GM23338 (cell line): ENCODE measurements at regions not wholly inside any gene's neighbourhood (a gene's known extent, or its start where the extent isn't known, plus 50 kb on each side); places are given as distances from the start of the nearest gene placed in this dataset.

Experiments
- ATAC-seq: fragments of 200-7000 bp; cut with Tn5 transposase; 3 replicates; pipeline ENCODE4 v1.9.1; 2020
- DNase-seq: peaks from one replicate; pipeline ENCODE4 v3.0.0-alpha.2; 2015; ENCODE audit warnings: low spot score
- H2AFZ ChIP-seq: fragments of 200-600 bp; sonication (generic); 2 replicates; pipeline ENCODE4 v1.8.0; 2016; ENCODE audit warnings: antibody characterized with exemption, mild to moderate bottlenecking, moderate library complexity
- H3F3A ChIP-seq: fragments of 200-600 bp; sonication (generic); replicated peaks from 2 replicates; pipeline ENCODE4 v1.8.0; 2017; ENCODE audit warnings: antibody characterized with exemption, mixed run types, low read depth
- H3K27ac ChIP-seq: fragments of 200-600 bp; sonication (generic); 2 replicates; pipeline ENCODE4 v1.6.1; 2016; ENCODE audit warnings: low read depth
- H3K27me3 ChIP-seq: fragments of 200-600 bp; sonication (generic); 2 replicates; pipeline ENCODE4 v1.8.0; 2016; ENCODE audit warnings: mild to moderate bottlenecking, mixed run types, moderate library complexity; ENCODE audit not compliant: insufficient read depth
- H3K36me3 ChIP-seq: fragments of 200-600 bp; sonication (generic); 2 replicates; pipeline ENCODE4 v1.8.0; 2016; ENCODE audit warnings: mild to moderate bottlenecking; ENCODE audit not compliant: insufficient read depth
- H3K4me1 ChIP-seq: fragments of 200-600 bp; sonication (generic); 2 replicates; pipeline ENCODE4 v1.8.0; 2016; ENCODE audit warnings: mild to moderate bottlenecking, moderate library complexity; ENCODE audit not compliant: insufficient read depth
- H3K4me2 ChIP-seq: fragments of 200-600 bp; sonication (generic); 2 replicates; pipeline ENCODE4 v1.7.1; 2017; ENCODE audit warnings: mixed run types
- H3K4me3 ChIP-seq: fragments of 200-600 bp; sonication (generic); 2 replicates; pipeline ENCODE4 v1.6.1; 2016; ENCODE audit warnings: mixed run types
- H3K79me2 ChIP-seq: fragments of 200-600 bp; sonication (generic); replicated peaks from 2 replicates; pipeline ENCODE4 v1.8.0; 2017; ENCODE audit warnings: mild to moderate bottlenecking; ENCODE audit not compliant: insufficient read depth
- H3K9me2 ChIP-seq: fragments of 200-600 bp; sonication (generic); 2 replicates; pipeline ENCODE4 v1.8.0; 2017; ENCODE audit not compliant: insufficient read depth
- H4K20me1 ChIP-seq: fragments of 200-600 bp; sonication (generic); replicated peaks from 2 replicates; pipeline ENCODE4 v1.8.0; 2017; ENCODE audit warnings: mild to moderate bottlenecking; ENCODE audit not compliant: insufficient read depth
- H3K27ac Mint-ChIP-seq: 2 replicates; pipeline ENCODE4 v1.8.0; 2020; ENCODE audit warnings: inconsistent platforms, mild to moderate bottlenecking, moderate library complexity, mixed read lengths
- H3K27me3 Mint-ChIP-seq: 3 replicates; pipeline ENCODE4 v1.8.0; 2022; ENCODE audit warnings: low read depth, mild to moderate bottlenecking, moderate library complexity, mixed read lengths, inconsistent platforms; ENCODE audit not compliant: insufficient read depth, poor library complexity
- H3K36me3 Mint-ChIP-seq: 3 replicates; pipeline ENCODE4 v1.8.0; 2021; ENCODE audit warnings: low read depth, mild to moderate bottlenecking, inconsistent platforms, moderate library complexity, mixed read lengths
- H3K4me1 Mint-ChIP-seq: 3 replicates; pipeline ENCODE4 v1.8.0; 2020; ENCODE audit warnings: mild to moderate bottlenecking, inconsistent platforms, mixed read lengths
- H3K4me3 Mint-ChIP-seq: 3 replicates; pipeline ENCODE4 v1.8.0; 2021; ENCODE audit warnings: moderate library complexity, mild to moderate bottlenecking, inconsistent platforms, mixed read lengths
- H3K9me3 Mint-ChIP-seq: 3 replicates; pipeline ENCODE4 v1.8.0; 2020; ENCODE audit warnings: moderate library complexity, mild to moderate bottlenecking, inconsistent platforms, mixed read lengths
- CREB1 ChIP-seq: fragments of 250-450 bp; sonication (Bioruptor Pico); IDR thresholded peaks from 2 replicates; pipeline ENCODE4 v1.5.0; 2020; ENCODE audit warnings: low read depth, mild to moderate bottlenecking, moderate library complexity
- EZH2 ChIP-seq: fragments of 200-600 bp; sonication (generic); IDR thresholded peaks from one replicate; pipeline ENCODE4 v1.8.0; 2017; ENCODE audit warnings: antibody characterized with exemption, mild to moderate bottlenecking, low read depth; ENCODE audit not compliant: unreplicated experiment
- EZH2phosphoT487 ChIP-seq: fragments of 200-600 bp; sonication (generic); IDR thresholded peaks from one replicate; pipeline ENCODE4 v1.8.1; 2018; ENCODE audit warnings: antibody characterized with exemption; ENCODE audit not compliant: unreplicated experiment
- JUNB ChIP-seq: IDR thresholded peaks from one replicate; pipeline ENCODE4 v1.6.1; 2016; ENCODE audit warnings: antibody characterized with exemption; ENCODE audit not compliant: unreplicated experiment
- NANOG ChIP-seq: IDR thresholded peaks from 2 replicates; pipeline ENCODE4 v1.6.1; 2016; ENCODE audit warnings: antibody characterized with exemption, borderline replicate concordance
- POLR2AphosphoS5 ChIP-seq: IDR thresholded peaks from 2 replicates; pipeline ENCODE4 v1.6.1; 2016; ENCODE audit warnings: antibody characterized with exemption, low read depth
- REST ChIP-seq: IDR thresholded peaks from one replicate; pipeline ENCODE4 v1.6.1; 2018; ENCODE audit warnings: antibody characterized with exemption; ENCODE audit not compliant: unreplicated experiment
- STAT1 ChIP-seq: IDR thresholded peaks from one replicate; pipeline ENCODE4 v1.6.1; 2016; ENCODE audit warnings: antibody characterized with exemption; ENCODE audit not compliant: unreplicated experiment
- ZNF114 ChIP-seq: fragments of 250-450 bp; sonication (Bioruptor Pico); IDR thresholded peaks from 2 replicates; pipeline ENCODE4 v1.5.0; 2020; ENCODE audit warnings: mild to moderate bottlenecking, moderate library complexity
- ZNF331 ChIP-seq: fragments of 250-450 bp; sonication (Bioruptor Pico); IDR thresholded peaks from 2 replicates; pipeline ENCODE4 v1.5.0; 2020; ENCODE audit warnings: low read depth, mild to moderate bottlenecking, moderate library complexity
- TF ChIP-seq, protein P1 (sequence below): IDR thresholded peaks from 2 replicates; pipeline ENCODE4 v1.6.1; 2016; ENCODE audit warnings: antibody characterized with exemption

DNA sequence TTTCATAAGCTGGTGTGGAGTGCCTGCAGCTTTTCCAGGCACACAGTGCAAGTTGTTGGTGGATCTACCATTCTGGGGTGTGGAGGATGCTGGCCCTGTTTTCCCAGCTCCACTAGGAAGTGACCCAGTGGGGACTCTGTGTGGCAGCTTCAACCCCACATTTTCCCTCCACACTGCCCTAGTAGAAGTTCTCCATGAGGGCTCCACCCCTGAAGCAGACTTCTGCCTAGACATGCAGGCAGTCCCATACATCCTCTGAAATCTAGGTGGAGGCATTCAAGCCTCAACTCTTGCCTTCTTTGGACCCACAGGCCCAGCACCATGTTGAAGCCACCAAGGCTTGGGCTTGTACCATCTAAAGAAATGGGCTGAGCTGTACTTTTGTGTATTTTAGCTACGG is 206.2 kb upstream of the GRM7 start:
- Histone ChIP-seq H3K27me3 (no peaks in the 10 kb centered on the region), H3K4me3 (no peak overlapping the region), H3K27ac (no peak overlapping the region), H3F3A (no peaks in the 10 kb centered on the region), H3K9me2 (no peaks in the 10 kb centered on the region), H3K4me2 (no peak overlapping the region), H4K20me1 (no peaks in the 10 kb centered on the region), H3K4me1 (no peaks in the 10 kb centered on the region), H3K79me2 (no peaks in the 10 kb centered on the region), H3K36me3 (peaks cover 7% of the 10 kb centered on the region), H2AFZ (no peak overlapping the region)
- peaks cover 3% of the 10 kb centered on the region for H3K27me3 Mint-ChIP-seq
- no peak overlapping the region for H3K27ac Mint-ChIP-seq
- DNase-seq = no peak
- H3K36me3 Mint-ChIP-seq = peaks cover 54% of the 10 kb centered on the region
- ATAC-seq = no peak
- no peaks in the 10 kb centered on the region for H3K4me1 Mint-ChIP-seq
- no peak for TF ChIP-seq EZH2
- TF ChIP-seq JUNB = no peak
- no peak for TF ChIP-seq POLR2AphosphoS5
- no peak for TF ChIP-seq ZNF331 (CRISPR knock-in tag)
- H3K4me3 Mint-ChIP-seq = no peak overlapping the region
- H3K9me3 Mint-ChIP-seq = peaks cover 84% of the 10 kb centered on the region

- no peaks in the 10 kb centered on the region for H3K9me2 ChIP-seq
- DNase-seq (no peak), ATAC-seq (no peak)
- H3K27me3 Mint-ChIP-seq = peaks cover 3% of the 10 kb centered on the region
- no peak overlapping the region for H3K4me2 ChIP-seq
- peaks cover 57% of the 10 kb centered on the region for H3K36me3 Mint-ChIP-seq
- no peaks in the 10 kb centered on the region for H3K27me3 ChIP-seq
- H3K4me1 Mint-ChIP-seq = no peaks in the 10 kb centered on the region
- H3K79me2 ChIP-seq = no peaks in the 10 kb centered on the region
- TF ChIP-seq NANOG (no peak), CREB1 (CRISPR knock-in tag) (no peak), ZNF114 (CRISPR knock-in tag) (no peak), STAT1 (no peak), ZNF331 (CRISPR knock-in tag) (no peak), EZH2phosphoT487 (no peak), REST (no peak), JUNB (no peak)
- TF ChIP-seq, protein P1, sequence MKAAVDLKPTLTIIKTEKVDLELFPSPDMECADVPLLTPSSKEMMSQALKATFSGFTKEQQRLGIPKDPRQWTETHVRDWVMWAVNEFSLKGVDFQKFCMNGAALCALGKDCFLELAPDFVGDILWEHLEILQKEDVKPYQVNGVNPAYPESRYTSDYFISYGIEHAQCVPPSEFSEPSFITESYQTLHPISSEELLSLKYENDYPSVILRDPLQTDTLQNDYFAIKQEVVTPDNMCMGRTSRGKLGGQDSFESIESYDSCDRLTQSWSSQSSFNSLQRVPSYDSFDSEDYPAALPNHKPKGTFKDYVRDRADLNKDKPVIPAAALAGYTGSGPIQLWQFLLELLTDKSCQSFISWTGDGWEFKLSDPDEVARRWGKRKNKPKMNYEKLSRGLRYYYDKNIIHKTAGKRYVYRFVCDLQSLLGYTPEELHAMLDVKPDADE = no peak
- no peak overlapping the region for H2AFZ ChIP-seq
- no peak overlapping the region for H3K4me3 Mint-ChIP-seq
- no peaks in the 10 kb centered on the region for H3F3A ChIP-seq
- H4K20me1 ChIP-seq = no peaks in the 10 kb centered on the region
- H3K4me1 ChIP-seq = no peaks in the 10 kb centered on the region
- peaks cover 7% of the 10 kb centered on the region for H3K36me3 ChIP-seq
- H3K9me3 Mint-ChIP-seq = peaks cover 83% of the 10 kb centered on the region
- no peak overlapping the region for H3K4me3 ChIP-seq
- no peak overlapping the region for H3K27ac ChIP-seq
- no peak overlapping the region for H3K27ac Mint-ChIP-seq
Observed at GRCh38 chr3:6655275-6655674, 205.6 kb upstream of the GRM7 start.
